ENCODE measurements at regions not wholly inside any gene's neighbourhood (a gene's known extent, or its start where the extent isn't known, plus 50 kb on each side); places are given as distances from the start of the nearest gene placed in this dataset.

DNA sequence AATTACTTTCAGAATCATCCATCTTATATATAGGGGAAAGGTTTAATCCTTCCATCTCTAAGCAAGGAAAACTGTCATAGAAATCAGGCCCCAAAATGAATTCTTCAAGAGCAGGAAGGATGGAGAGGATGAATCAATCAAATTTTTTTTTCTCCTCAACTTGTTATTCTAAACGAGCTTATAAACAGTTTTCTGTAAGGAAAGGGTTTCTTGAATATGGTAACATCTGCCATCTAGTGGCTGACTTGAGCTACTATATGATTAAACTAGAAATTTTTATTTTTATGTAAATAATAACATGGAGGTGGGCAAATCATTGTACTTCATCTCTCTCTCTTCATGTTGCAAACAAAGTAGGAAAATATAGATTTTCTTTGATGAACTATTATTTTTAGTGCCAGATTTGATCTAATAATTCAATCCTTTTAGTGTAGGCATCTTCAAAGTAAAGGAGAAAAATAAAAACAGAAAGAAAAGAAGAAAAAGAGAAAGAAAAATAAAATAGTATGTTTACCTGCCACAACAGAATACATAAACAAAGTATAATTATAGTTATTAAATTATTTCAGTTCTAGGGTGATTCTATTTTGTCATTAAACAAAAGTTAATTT is 146.6 kb downstream of the SERPINI1 start:
- no peak for TF ChIP-seq EZH2 (IDR thresholded peaks at IDR 0.05; ENCODE audit: borderline replicate concordance, low read length)
- TF ChIP-seq, protein P1, sequence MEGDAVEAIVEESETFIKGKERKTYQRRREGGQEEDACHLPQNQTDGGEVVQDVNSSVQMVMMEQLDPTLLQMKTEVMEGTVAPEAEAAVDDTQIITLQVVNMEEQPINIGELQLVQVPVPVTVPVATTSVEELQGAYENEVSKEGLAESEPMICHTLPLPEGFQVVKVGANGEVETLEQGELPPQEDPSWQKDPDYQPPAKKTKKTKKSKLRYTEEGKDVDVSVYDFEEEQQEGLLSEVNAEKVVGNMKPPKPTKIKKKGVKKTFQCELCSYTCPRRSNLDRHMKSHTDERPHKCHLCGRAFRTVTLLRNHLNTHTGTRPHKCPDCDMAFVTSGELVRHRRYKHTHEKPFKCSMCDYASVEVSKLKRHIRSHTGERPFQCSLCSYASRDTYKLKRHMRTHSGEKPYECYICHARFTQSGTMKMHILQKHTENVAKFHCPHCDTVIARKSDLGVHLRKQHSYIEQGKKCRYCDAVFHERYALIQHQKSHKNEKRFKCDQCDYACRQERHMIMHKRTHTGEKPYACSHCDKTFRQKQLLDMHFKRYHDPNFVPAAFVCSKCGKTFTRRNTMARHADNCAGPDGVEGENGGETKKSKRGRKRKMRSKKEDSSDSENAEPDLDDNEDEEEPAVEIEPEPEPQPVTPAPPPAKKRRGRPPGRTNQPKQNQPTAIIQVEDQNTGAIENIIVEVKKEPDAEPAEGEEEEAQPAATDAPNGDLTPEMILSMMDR (IDR thresholded peaks at IDR 0.05; ENCODE audit: low read length) = peak; percentile 72
- Histone ChIP-seq H3K27me3 (ENCODE audit: insufficient read depth, low read length) (no peaks in the 10 kb centered on the region), H3K4me1 (ENCODE audit: insufficient read depth, low read length, severe bottlenecking) (peaks cover 6% of the 10 kb centered on the region), H3F3A (ENCODE audit: insufficient read depth, low read length) (no peaks in the 10 kb centered on the region), H3K79me2 (ENCODE audit: insufficient read depth, low read length) (no peaks in the 10 kb centered on the region), H3K9me3 (ENCODE audit: low read length) (no peaks in the 10 kb centered on the region), H2AFZ (ENCODE audit: low read length) (no peak overlapping the region), H3K36me3 (ENCODE audit: insufficient read depth, low read length) (no peaks in the 10 kb centered on the region), H3K27ac (ENCODE audit: low read depth, low read length, poor library complexity, severe bottlenecking) (no peak overlapping the region), H4K20me1 (ENCODE audit: insufficient read depth, low read length) (no peaks in the 10 kb centered on the region), H3K4me2 (ENCODE audit: low read length) (0 out of 2 replicates have a peak overlapping the region, but pooled peaks have one; percentile 31), H3K4me3 (ENCODE audit: low read depth, low read length, poor library complexity, severe bottlenecking) (no peak overlapping the region), H3K9ac (ENCODE audit: low read length) (no peak overlapping the region), H3K9me2 (ENCODE audit: low read depth, low read length) (no peaks in the 10 kb centered on the region)

DNA sequence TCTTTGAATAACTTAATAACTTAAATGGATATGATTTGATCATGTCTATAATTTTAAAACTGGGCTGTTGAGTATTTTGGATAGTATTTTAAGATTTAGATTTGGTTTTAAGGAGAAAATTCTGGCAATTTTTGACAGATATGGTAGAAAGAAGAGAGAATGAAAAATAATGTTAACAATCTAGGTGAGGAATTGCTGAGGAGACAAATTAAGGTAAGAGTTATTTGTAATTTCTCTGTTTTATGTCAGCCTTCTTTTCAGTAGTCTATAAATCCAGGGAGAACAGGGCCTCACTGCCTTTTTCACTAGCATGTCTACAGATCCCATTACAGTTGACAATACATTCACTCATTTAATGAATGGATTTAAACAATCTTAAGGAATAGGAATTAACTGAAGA is 144.7 kb downstream of the SERPINI1 start:
- H3K9me2 ChIP-seq (ENCODE audit: low read depth, low read length) = no peaks in the 10 kb centered on the region
- no peak overlapping the region for H2AFZ ChIP-seq (ENCODE audit: low read length)
- H3K9me3 ChIP-seq (ENCODE audit: low read length) = no peaks in the 10 kb centered on the region
- no peak overlapping the region for H3K4me3 ChIP-seq (ENCODE audit: low read depth, low read length, poor library complexity, severe bottlenecking)
- TF ChIP-seq, protein P1 (IDR thresholded peaks at IDR 0.05; ENCODE audit: low read length) = no peak
- no peak for TF ChIP-seq EZH2 (IDR thresholded peaks at IDR 0.05; ENCODE audit: borderline replicate concordance, low read length)
- H3K36me3 ChIP-seq (ENCODE audit: insufficient read depth, low read length) = no peaks in the 10 kb centered on the region
- no peak overlapping the region for H3K9ac ChIP-seq (ENCODE audit: low read length)
- H3K79me2 ChIP-seq (ENCODE audit: insufficient read depth, low read length) = no peaks in the 10 kb centered on the region
- H3K4me2 ChIP-seq (ENCODE audit: low read length) = no peak overlapping the region
- H3F3A ChIP-seq (ENCODE audit: insufficient read depth, low read length) = no peaks in the 10 kb centered on the region
- no peaks in the 10 kb centered on the region for H4K20me1 ChIP-seq (ENCODE audit: insufficient read depth, low read length)
- peaks cover 6% of the 10 kb centered on the region for H3K4me1 ChIP-seq (ENCODE audit: insufficient read depth, low read length, severe bottlenecking)
- no peaks in the 10 kb centered on the region for H3K27me3 ChIP-seq (ENCODE audit: insufficient read depth, low read length)
- H3K27ac ChIP-seq (ENCODE audit: low read depth, low read length, poor library complexity, severe bottlenecking) = no peak overlapping the region

DNA sequence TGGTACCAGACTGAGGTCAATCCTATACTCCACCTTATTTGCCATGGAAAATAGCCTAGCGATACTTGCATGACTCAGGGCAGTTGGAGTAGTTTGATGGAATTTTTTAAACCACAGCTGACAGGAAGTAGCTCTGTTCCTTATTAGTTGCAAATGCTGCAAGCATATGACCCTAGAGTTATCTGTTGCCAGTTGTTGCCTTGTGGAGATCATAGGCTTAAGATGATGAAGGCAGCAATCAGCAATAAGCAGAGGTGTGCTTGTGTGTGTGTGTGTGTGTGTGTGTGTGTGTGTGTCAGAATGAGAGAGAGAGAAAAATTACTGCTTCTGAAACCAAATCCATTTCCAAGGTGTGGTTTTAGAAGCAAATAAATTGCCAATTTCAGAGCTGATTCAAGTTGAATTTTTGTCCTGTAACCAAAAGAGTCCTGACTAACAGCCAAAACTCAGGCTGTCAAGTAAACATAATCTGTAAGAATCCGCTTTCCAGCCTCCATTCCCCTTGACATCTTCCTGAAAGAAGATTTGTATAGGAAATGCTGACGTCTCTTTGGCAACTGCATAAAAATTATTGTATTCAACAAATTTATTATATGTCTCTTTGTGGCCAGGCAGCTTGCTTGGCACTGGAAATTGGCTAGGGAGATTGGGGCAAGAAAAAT is 141.2 kb downstream of the SERPINI1 start:
- Histone ChIP-seq H3K4me1 (ENCODE audit: insufficient read depth, low read length, severe bottlenecking) (peaks cover 3% of the 10 kb centered on the region), H3K27ac (ENCODE audit: low read depth, low read length, poor library complexity, severe bottlenecking) (no peak overlapping the region), H2AFZ (ENCODE audit: low read length) (no peak overlapping the region), H3F3A (ENCODE audit: insufficient read depth, low read length) (no peaks in the 10 kb centered on the region), H3K79me2 (ENCODE audit: insufficient read depth, low read length) (no peaks in the 10 kb centered on the region), H3K9ac (ENCODE audit: low read length) (no peak overlapping the region), H3K4me3 (ENCODE audit: low read depth, low read length, poor library complexity, severe bottlenecking) (no peak overlapping the region), H4K20me1 (ENCODE audit: insufficient read depth, low read length) (no peaks in the 10 kb centered on the region), H3K9me2 (ENCODE audit: low read depth, low read length) (no peaks in the 10 kb centered on the region), H3K36me3 (ENCODE audit: insufficient read depth, low read length) (no peaks in the 10 kb centered on the region), H3K27me3 (ENCODE audit: insufficient read depth, low read length) (no peaks in the 10 kb centered on the region), H3K4me2 (ENCODE audit: low read length) (no peak overlapping the region), H3K9me3 (ENCODE audit: low read length) (no peaks in the 10 kb centered on the region)
- TF ChIP-seq, protein P1 (IDR thresholded peaks at IDR 0.05; ENCODE audit: low read length) = no peak
- TF ChIP-seq EZH2 (IDR thresholded peaks at IDR 0.05; ENCODE audit: borderline replicate concordance, low read length) = no peak

Measured in OCI-LY1 (cell line).